ENCODE measurements at regions not wholly inside any gene's neighbourhood (a gene's known extent, or its start where the extent isn't known, plus 50 kb on each side); places are given as distances from the start of the nearest gene placed in this dataset.

- TF ChIP-seq, protein P1, sequence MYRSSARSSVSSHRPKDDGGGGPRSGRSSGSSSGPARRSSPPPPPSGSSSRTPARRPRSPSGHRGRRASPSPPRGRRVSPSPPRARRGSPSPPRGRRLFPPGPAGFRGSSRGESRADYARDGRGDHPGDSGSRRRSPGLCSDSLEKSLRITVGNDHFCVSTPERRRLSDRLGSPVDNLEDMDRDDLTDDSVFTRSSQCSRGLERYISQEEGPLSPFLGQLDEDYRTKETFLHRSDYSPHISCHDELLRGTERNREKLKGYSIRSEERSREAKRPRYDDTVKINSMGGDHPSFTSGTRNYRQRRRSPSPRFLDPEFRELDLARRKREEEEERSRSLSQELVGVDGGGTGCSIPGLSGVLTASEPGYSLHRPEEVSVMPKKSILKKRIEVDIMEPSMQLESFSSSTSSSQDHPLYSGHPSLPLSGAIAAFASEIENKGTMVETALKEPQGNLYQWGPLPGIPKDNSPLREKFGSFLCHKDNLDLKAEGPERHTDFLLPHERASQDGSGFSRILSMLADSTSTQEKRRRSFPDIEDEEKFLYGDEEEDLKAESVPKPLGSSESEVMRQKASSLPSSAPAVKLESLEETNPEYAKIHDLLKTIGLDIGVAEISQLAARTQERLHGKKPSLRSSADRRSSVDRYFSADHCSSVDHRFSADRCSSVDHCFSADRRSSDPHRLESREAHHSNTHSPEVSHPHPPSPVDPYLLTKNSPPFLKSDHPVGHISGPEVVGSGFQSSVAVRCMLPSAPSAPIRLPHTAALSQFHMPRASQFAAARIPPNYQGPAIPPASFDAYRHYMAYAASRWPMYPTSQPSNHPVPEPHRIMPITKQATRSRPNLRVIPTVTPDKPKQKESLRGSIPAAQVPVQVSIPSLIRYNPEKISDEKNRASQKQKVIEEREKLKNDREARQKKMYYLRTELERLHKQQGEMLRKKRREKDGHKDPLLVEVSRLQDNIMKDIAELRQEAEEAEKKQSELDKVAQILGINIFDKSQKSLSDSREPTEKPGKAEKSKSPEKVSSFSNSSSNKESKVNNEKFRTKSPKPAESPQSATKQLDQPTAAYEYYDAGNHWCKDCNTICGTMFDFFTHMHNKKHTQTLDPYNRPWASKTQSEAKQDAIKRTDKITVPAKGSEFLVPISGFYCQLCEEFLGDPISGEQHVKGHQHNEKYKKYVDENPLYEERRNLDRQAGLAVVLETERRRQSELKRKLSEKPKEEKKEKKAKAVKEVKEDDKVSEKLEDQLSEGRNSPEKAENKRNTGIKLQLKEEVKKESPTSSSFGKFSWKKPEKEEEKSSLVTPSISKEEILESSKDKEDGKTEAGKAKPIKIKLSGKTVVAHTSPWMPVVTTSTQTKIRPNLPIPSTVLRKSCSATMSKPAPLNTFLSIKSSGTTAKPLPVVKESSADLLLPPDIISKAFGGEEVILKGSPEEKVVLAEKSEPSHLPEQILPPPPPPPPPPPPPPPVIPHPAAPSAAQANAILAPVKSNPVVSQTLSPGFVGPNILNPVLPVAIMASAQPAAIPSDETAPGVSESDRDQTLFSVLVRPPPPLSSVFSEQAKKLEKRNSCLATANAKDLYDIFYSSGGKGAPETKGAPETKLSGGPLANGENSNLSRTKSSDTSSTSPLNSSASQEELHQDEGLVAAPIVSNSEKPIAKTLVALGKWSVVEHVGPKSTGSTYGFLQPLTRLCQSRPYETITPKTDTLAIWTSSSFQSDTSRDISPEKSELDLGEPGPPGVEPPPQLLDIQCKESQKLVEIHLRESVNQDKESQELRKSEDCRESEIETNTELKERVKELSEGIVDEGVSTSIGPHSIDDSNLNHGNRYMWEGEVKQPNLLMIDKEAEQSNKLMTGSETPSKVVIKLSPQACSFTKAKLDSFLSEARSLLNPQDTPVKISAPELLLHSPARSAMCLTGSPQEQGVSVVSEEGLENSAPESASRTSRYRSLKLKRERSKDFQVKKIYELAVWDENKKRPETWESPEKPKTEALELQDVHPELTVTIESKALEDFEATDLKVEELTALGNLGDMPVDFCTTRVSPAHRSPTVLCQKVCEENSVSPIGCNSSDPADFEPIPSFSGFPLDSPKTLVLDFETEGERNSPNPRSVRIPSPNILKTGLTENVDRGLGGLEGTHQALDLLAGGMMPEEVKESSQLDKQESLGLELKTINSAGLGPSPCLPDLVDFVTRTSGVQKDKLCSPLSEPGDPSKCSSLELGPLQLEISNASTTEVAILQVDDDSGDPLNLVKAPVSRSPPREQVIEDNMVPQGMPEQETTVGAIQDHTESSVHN (CRISPR knock-in tag; IDR thresholded peaks at IDR 0.05), result no peak
- no peak for TF ChIP-seq MLX (CRISPR knock-in tag; IDR thresholded peaks at IDR 0.05)
- no peak for TF ChIP-seq SRSF9 (IDR thresholded peaks at IDR 0.05; ENCODE audit: borderline replicate concordance, insufficient read depth, low read depth, low read length, poor library complexity, severe bottlenecking)
- no peak for TF ChIP-seq KDM5B (CRISPR knock-in tag; IDR thresholded peaks at IDR 0.05; ENCODE audit: borderline replicate concordance)
These were observed 776.0 kb upstream of the ACO1 start (continued) for GRCh38 chr9:31608416-31608815.

DNA sequence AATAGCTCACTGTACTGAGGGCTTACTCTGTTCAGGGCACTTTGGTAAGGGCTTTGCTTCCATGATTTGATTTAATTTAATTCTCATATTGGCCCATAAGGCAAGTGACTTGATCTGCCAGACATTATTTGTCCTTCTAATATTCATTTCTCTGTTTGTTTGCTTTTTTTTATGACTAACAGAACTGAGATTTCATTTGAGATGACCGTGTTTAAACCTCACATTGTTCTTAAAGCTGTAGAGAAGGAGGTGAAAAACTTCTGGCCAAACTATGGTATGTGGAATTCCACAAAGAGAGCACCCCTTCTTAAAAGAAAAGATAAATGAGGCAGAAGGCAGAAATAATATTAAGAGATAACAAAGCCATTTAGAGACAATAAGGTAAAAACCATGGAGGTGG is 775.6 kb upstream of the ACO1 start:
- H3K9ac ChIP-seq (ENCODE audit: insufficient read depth, low read depth, low read length), result no peak overlapping the region
- no peak for FAIRE-seq
- no peaks in the 10 kb centered on the region for H3K36me3 ChIP-seq (replicated peaks in 1 of 2; ENCODE audit: control insufficient read depth in 1 of 2, insufficient read depth in 2 of 2, low read length in 2 of 2)
- no peak overlapping the region for H3K4me2 ChIP-seq (ENCODE audit: low read depth, low read length)
- H3K27ac ChIP-seq (ENCODE audit: extremely low read length, insufficient read depth, low read length), result no peak overlapping the region
- H3K9me3 ChIP-seq (ENCODE audit: low read length), result no peaks in the 10 kb centered on the region
- in situ Hi-C loops (cut with HindIII; ENCODE audit: extremely low pct_ligation_motif_present, low pct_unique_long_range_greater_than_20kb), result no loop called here
- CTCF ChIA-PET (ENCODE audit: low intra/inter-chr PET ratio, low total read pairs), result no interaction called here
- H3K4me1 ChIP-seq (ENCODE audit: insufficient read depth, low read length), result no peaks in the 10 kb centered on the region
- H3K79me2 ChIP-seq (ENCODE audit: insufficient read depth, low read length), result no peaks in the 10 kb centered on the region
- H3K4me3 ChIP-seq (replicated peaks in 1 of 3; ENCODE audit: insufficient read depth in 1 of 3, low read depth in 2 of 3, low read length in 3 of 3), result no peak overlapping the region
- ATAC-seq, result no peak
- H3K27me3 ChIP-seq (ENCODE audit: control insufficient read depth in 1 of 2, insufficient read depth in 2 of 2, low read length in 2 of 2), result no peaks in the 10 kb centered on the region
- no peak for DNase-seq (ENCODE audit: low spot score)
- BruUV-seq (replicated peaks), result no TSS peak
- H2AFZ ChIP-seq (ENCODE audit: low read length), result no peak overlapping the region
- POLR2A ChIA-PET, result no interaction called here
- H4K20me1 ChIP-seq (ENCODE audit: insufficient read depth, low read length), result no peaks in the 10 kb centered on the region
- intact Hi-C loops (cut with micrococcal nuclease; ENCODE audit: unreplicated experiment), result no loop called here
- 22% methylated on average over 1 of the region's 1 CpG for WGBS (ENCODE audit: low lambda C conversion rate)
- TF ChIP-seq ATF5 (CRISPR knock-in tag; IDR thresholded peaks at IDR 0.05; ENCODE audit: low read depth), result no peak
- TF ChIP-seq SRF (IDR thresholded peaks at IDR 0.05; ENCODE audit: low read depth, low read length), result no peak
- no peak for TF ChIP-seq ARID5B (CRISPR knock-in tag; IDR thresholded peaks at IDR 0.05)
